ENCODE measurements at regions not wholly inside any gene's neighbourhood (a gene's known extent, or its start where the extent isn't known, plus 50 kb on each side); places are given as distances from the start of the nearest gene placed in this dataset.

- H3K4me1 ChIP-seq (ENCODE audit: control insufficient read depth, insufficient read depth, low read length): no peaks in the 10 kb centered on the region
- DNase-seq (ENCODE audit: low read depth, low spot score): no peak
- intact Hi-C loops (cut with micrococcal nuclease; ENCODE audit: unreplicated experiment) (no loop called here), in situ Hi-C loops (cut with HindIII; ENCODE audit: low pct_unique_long_range_greater_than_20kb, low sequenced_read_pairs) (no loop called here)
- no peaks in the 10 kb centered on the region for H3K9me3 ChIP-seq (ENCODE audit: control insufficient read depth, insufficient read depth, low read depth, low read length)
- no peaks in the 10 kb centered on the region for H3K36me3 ChIP-seq (ENCODE audit: control insufficient read depth, insufficient read depth, low read length)
- H3K27ac ChIP-seq (ENCODE audit: low read length): no peak overlapping the region
- BruUV-seq (replicated peaks): no TSS peak
- ChIA-PET CTCF (no interaction called here), POLR2A (no interaction called here)
- H3K4me3 ChIP-seq (ENCODE audit: low read depth in 2 of 2, low read length in 2 of 2): no peak overlapping the region
- TF ChIP-seq CTCF (IDR thresholded peaks at IDR 0.05): no peak
- TF ChIP-seq TCF7L2 (IDR thresholded peaks at IDR 0.05; ENCODE audit: low read depth, low read length): no peak
- no peaks in the 10 kb centered on the region for H3K27me3 ChIP-seq (ENCODE audit: control insufficient read depth, insufficient read depth, low read length)
- ATAC-seq: no peak
Measured at GRCh38 chr11:103668859-103669258, 367.6 kb upstream of the DDI1 start.

- no peak for ATAC-seq
- no TSS peak for BruUV-seq (replicated peaks)
Measured at GRCh38 chr11:103671143-103671651, 365.2 kb upstream of the DDI1 start.

GRCh38 chr11:103673773-103674172 is 362.7 kb upstream of the DDI1 start:
- Histone ChIP-seq H3K27me3 (ENCODE audit: control insufficient read depth, insufficient read depth, low read length) (no peaks in the 10 kb centered on the region), H3K36me3 (ENCODE audit: control insufficient read depth, insufficient read depth, low read length) (no peaks in the 10 kb centered on the region), H3K4me1 (ENCODE audit: control insufficient read depth, insufficient read depth, low read length) (no peaks in the 10 kb centered on the region), H3K4me3 (ENCODE audit: low read depth in 2 of 2, low read length in 2 of 2) (no peak overlapping the region), H3K27ac (ENCODE audit: low read length) (no peak overlapping the region), H3K9me3 (ENCODE audit: control insufficient read depth, insufficient read depth, low read depth, low read length) (no peaks in the 10 kb centered on the region)
- ChIA-PET POLR2A (no interaction called here), CTCF (no interaction called here)
- intact Hi-C loops (cut with micrococcal nuclease; ENCODE audit: unreplicated experiment) (no loop called here), in situ Hi-C loops (cut with HindIII; ENCODE audit: low pct_unique_long_range_greater_than_20kb, low sequenced_read_pairs) (no loop called here)
- DNase-seq (ENCODE audit: low read depth, low spot score) (no peak), ATAC-seq (no peak)
- TF ChIP-seq POLR2AphosphoS5 (IDR thresholded peaks at IDR 0.05; ENCODE audit: low read depth, low read length) (no peak), SIN3A (IDR thresholded peaks at IDR 0.05; ENCODE audit: borderline replicate concordance, insufficient read depth, low read depth, low read length) (no peak), REST (IDR thresholded peaks at IDR 0.05; ENCODE audit: insufficient read depth in 1 of 2, low read depth in 2 of 2, low read length in 1 of 2) (no peak), CTCF (IDR thresholded peaks at IDR 0.05) (no peak), TCF7L2 (IDR thresholded peaks at IDR 0.05; ENCODE audit: low read depth, low read length) (no peak)
- BruUV-seq (replicated peaks): no TSS peak

More at GRCh38 chr11:103671143-103671651, 365.2 kb upstream of the DDI1 start:
- intact Hi-C loops (cut with micrococcal nuclease; ENCODE audit: unreplicated experiment): no loop called here
- CTCF ChIA-PET: no interaction called here
- Histone ChIP-seq H3K27me3 (ENCODE audit: control insufficient read depth, insufficient read depth, low read length) (no peaks in the 10 kb centered on the region), H3K4me1 (ENCODE audit: control insufficient read depth, insufficient read depth, low read length) (no peaks in the 10 kb centered on the region), H3K9me3 (ENCODE audit: control insufficient read depth, insufficient read depth, low read depth, low read length) (no peaks in the 10 kb centered on the region), H3K4me3 (ENCODE audit: low read depth in 2 of 2, low read length in 2 of 2) (no peak overlapping the region), H3K27ac (ENCODE audit: low read length) (no peak overlapping the region), H3K36me3 (ENCODE audit: control insufficient read depth, insufficient read depth, low read length) (no peaks in the 10 kb centered on the region)
- TF ChIP-seq CTCF (IDR thresholded peaks at IDR 0.05) (peak; percentile 24; the same call in 1 of the 2 replicates), POLR2AphosphoS5 (IDR thresholded peaks at IDR 0.05; ENCODE audit: low read depth, low read length) (no peak)
- POLR2A ChIA-PET: no interaction called here
- DNase-seq (ENCODE audit: low read depth, low spot score): no peak
- in situ Hi-C loops (cut with HindIII; ENCODE audit: low pct_unique_long_range_greater_than_20kb, low sequenced_read_pairs): no loop called here
